A549 (cell line): ENCODE measurements at regions not wholly inside any gene's neighbourhood (a gene's known extent, or its start where the extent isn't known, plus 50 kb on each side); places are given as distances from the start of the nearest gene placed in this dataset.

ENCODE experiments used
- ATAC-seq, 2 experiments: fragments of 200-7000 bp in 1 of 2; fragments of >200 bp in 1 of 2; cut with Nextera tagmentation in 1 of 2; cut with Tn5 transposase in 1 of 2; 3 replicates each; pipeline versions ENCODE4 v1.8.0 to v1.9.1; 2018 to 2020; ENCODE audit warnings: mild to moderate bottlenecking in 1 of 2, moderate library complexity in 1 of 2
- CTCF ChIA-PET: fragments of 300-600 bp; sonication (Branson Sonifier 250); formaldehyde crosslinking; extraction: SDS; loops from one replicate; lab custom pipeline; 2021; ENCODE audit warnings: antibody characterized with exemption, inconsistent platforms; lab: Yijun Ruan, JAX
- POLR2A ChIA-PET: fragments of 350-600 bp; formaldehyde crosslinking; extraction: SDS; loops from one replicate; lab custom pipeline; 2021; ENCODE audit warnings: antibody characterized with exemption, inconsistent platforms; lab: Yijun Ruan, JAX
- DNase-seq, 2 experiments: peaks; one replicate each; pipeline versions ENCODE4 v3.0.0 to v3.0.0-alpha.2; 2011 to 2016; ENCODE audit warnings: low read depth in 1 of 2, low spot score in 1 of 2
- FAIRE-seq: peaks from 2 replicates; lab custom pipeline; 2011; peaks lifted over from hg19 to GRCh38; lab: Jason Lieb, UNC
- H3K27ac ChIP-seq, 2 experiments: fragments of >200 bp; sonication (Bioruptor Twin); formaldehyde crosslinking; 3 replicates each; pipeline ENCODE4 v1.5.1; 2016 to 2017
- H3K4me1 ChIP-seq: fragments of >200 bp; sonication (Bioruptor Twin); formaldehyde crosslinking; 3 replicates; pipeline ENCODE4 v1.6.1; 2016
- H3K4me2 ChIP-seq: fragments of >200 bp; sonication (Bioruptor Twin); formaldehyde crosslinking; 3 replicates; pipeline ENCODE4 v1.6.1; 2016
- H3K4me3 ChIP-seq: fragments of >200 bp; sonication (Bioruptor Twin); formaldehyde crosslinking; 3 replicates; pipeline ENCODE4 v1.5.1; 2016
- H3K9me3 ChIP-seq: fragments of >200 bp; sonication (Bioruptor Twin); formaldehyde crosslinking; 3 replicates; pipeline ENCODE4 v1.6.1; 2016
- CBX8 ChIP-seq: fragments of 200-600 bp; sonication (generic); IDR thresholded peaks from 2 replicates; pipeline ENCODE4 v1.6.1; 2016
- EHMT2 ChIP-seq: fragments of 200-600 bp; sonication (generic); IDR thresholded peaks from 2 replicates; pipeline ENCODE4 v1.6.1; 2016; ENCODE audit warnings: antibody characterized with exemption, low read depth, mild to moderate bottlenecking, moderate library complexity
- EP300 ChIP-seq, 2 experiments: fragments of >200 bp; sonication (Bioruptor Twin); formaldehyde crosslinking; IDR thresholded peaks; 2 replicates in 1 of 2; 3 replicates in 1 of 2; pipeline ENCODE4 v1.6.1; 2016 to 2017
- ESRRA ChIP-seq: fragments of 150-350 bp; IDR thresholded peaks from 2 replicates; pipeline ENCODE4 v1.6.1; 2014; ENCODE audit warnings: mild to moderate bottlenecking, low read length, borderline replicate concordance
- FOSB ChIP-seq: fragments of 250-450 bp; sonication (Bioruptor Pico); IDR thresholded peaks from 2 replicates; pipeline ENCODE4 v1.5.0; 2020; ENCODE audit warnings: mild to moderate bottlenecking, moderate library complexity
- FOSL2 ChIP-seq, 2 experiments: fragments of 450-650 bp in 1 of 2; fragments of >200 bp in 1 of 2; sonication (Bioruptor Twin) in 1 of 2; formaldehyde crosslinking; IDR thresholded peaks; 2 replicates each; pipeline versions ENCODE4 v1.5.0 to v1.6.1; 2016 to 2020; ENCODE audit warnings: mild to moderate bottlenecking in 1 of 2, moderate library complexity in 1 of 2
- HDAC2 ChIP-seq: fragments of 200-600 bp; sonication (generic); IDR thresholded peaks from 2 replicates; pipeline ENCODE4 v1.6.1; 2016
- JUN ChIP-seq, 2 experiments: fragments of >200 bp; sonication (Bioruptor Twin); formaldehyde crosslinking; IDR thresholded peaks; 2 replicates in 1 of 2; 3 replicates in 1 of 2; pipeline ENCODE4 v1.6.1; 2016 to 2017
- JUNB ChIP-seq: fragments of >200 bp; sonication (Bioruptor Twin); formaldehyde crosslinking; IDR thresholded peaks from 2 replicates; pipeline ENCODE4 v1.6.1; 2016
- KDM5A ChIP-seq: fragments of 200-600 bp; sonication (generic); IDR thresholded peaks from 2 replicates; pipeline ENCODE4 v1.6.1; 2016; ENCODE audit warnings: antibody characterized with exemption, mild to moderate bottlenecking
- MAZ ChIP-seq: fragments of 150-350 bp; IDR thresholded peaks from 2 replicates; pipeline ENCODE4 v1.6.1; 2014; ENCODE audit warnings: antibody characterized with exemption, low read depth, low read length, borderline replicate concordance
- NFE2L2 ChIP-seq: fragments of 150-350 bp; conservative IDR thresholded peaks from 2 replicates; pipeline ENCODE4 v1.6.1; 2014; ENCODE audit warnings: low read length
- NR3C1 ChIP-seq: fragments of >200 bp; sonication (Bioruptor Twin); formaldehyde crosslinking; IDR thresholded peaks from 3 replicates; pipeline ENCODE4 v1.6.1; 2017
- POLR2AphosphoS2 ChIP-seq: conservative IDR thresholded peaks from 2 replicates; pipeline ENCODE4 v1.6.1; 2012; ENCODE audit warnings: low read length, improper control_type of control experiment, inconsistent platforms
- RARB ChIP-seq: fragments of 250-450 bp; sonication (Bioruptor Pico); IDR thresholded peaks from 2 replicates; pipeline ENCODE4 v1.8.0; 2021; ENCODE audit warnings: mild to moderate bottlenecking, moderate library complexity
- RFX5 ChIP-seq: fragments of 450-650 bp; IDR thresholded peaks from 2 replicates; pipeline ENCODE4 v1.7.1; 2014; ENCODE audit warnings: antibody characterized with exemption, mild to moderate bottlenecking, moderate library complexity
- ZC3H11A ChIP-seq: fragments of 450-650 bp; IDR thresholded peaks from 2 replicates; pipeline ENCODE4 v1.6.1; 2014; ENCODE audit warnings: antibody characterized with exemption, mild to moderate bottlenecking
- WGBS: methylation state at CpG from one replicate; pipeline ENCODE4 v1.1.6; 2017; ENCODE audit errors: missing lambda C conversion rate; 5-methylcytosine and 5-hydroxymethylcytosine counted together
- TF ChIP-seq, protein P1 (sequence below): fragments of 200-600 bp; sonication (generic); IDR thresholded peaks from 2 replicates; pipeline ENCODE4 v1.6.1; 2016; ENCODE audit warnings: antibody characterized with exemption, mild to moderate bottlenecking, moderate library complexity
- TF ChIP-seq, protein P2 (sequence below): fragments of >200 bp; sonication (Bioruptor Twin); formaldehyde crosslinking; IDR thresholded peaks from 2 replicates; pipeline ENCODE4 v1.6.1; 2016
- TF ChIP-seq, protein P3 (sequence below): fragments of >200 bp; sonication (Bioruptor Twin); formaldehyde crosslinking; IDR thresholded peaks from 3 replicates; pipeline ENCODE4 v1.5.1; 2016

DNA sequence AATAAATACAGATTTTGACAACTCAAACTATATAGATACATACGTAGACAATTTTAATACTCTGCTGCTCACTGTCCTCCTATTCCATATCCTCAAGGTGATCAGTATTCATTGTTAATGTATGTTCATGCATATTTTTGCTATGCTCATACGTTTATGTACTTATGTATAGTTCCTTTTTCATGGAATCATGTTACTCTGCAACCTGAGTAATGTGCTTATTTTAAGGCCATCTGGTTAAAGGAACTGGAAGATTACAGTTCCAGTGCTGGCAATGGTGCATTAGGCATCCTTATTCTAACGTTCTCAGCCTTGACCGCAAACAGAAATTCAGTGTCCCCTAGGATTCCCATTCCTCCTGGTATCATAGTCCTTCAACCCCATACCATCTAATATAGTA lies 385.0 kb upstream of the TNP1 start:
- H3K4me2 ChIP-seq: no peak overlapping the region
- no peak overlapping the region for H3K4me3 ChIP-seq
- no peak for TF ChIP-seq ESRRA
- no peak for TF ChIP-seq ZC3H11A
- TF ChIP-seq HDAC2: no peak
- no peak for TF ChIP-seq KDM5A
- TF ChIP-seq EHMT2: no peak
- no peak for TF ChIP-seq NR3C1
- no peak for TF ChIP-seq CBX8
- no peak for TF ChIP-seq EP300 (IDR thresholded peaks at IDR 0.05)
- TF ChIP-seq, protein P1, sequence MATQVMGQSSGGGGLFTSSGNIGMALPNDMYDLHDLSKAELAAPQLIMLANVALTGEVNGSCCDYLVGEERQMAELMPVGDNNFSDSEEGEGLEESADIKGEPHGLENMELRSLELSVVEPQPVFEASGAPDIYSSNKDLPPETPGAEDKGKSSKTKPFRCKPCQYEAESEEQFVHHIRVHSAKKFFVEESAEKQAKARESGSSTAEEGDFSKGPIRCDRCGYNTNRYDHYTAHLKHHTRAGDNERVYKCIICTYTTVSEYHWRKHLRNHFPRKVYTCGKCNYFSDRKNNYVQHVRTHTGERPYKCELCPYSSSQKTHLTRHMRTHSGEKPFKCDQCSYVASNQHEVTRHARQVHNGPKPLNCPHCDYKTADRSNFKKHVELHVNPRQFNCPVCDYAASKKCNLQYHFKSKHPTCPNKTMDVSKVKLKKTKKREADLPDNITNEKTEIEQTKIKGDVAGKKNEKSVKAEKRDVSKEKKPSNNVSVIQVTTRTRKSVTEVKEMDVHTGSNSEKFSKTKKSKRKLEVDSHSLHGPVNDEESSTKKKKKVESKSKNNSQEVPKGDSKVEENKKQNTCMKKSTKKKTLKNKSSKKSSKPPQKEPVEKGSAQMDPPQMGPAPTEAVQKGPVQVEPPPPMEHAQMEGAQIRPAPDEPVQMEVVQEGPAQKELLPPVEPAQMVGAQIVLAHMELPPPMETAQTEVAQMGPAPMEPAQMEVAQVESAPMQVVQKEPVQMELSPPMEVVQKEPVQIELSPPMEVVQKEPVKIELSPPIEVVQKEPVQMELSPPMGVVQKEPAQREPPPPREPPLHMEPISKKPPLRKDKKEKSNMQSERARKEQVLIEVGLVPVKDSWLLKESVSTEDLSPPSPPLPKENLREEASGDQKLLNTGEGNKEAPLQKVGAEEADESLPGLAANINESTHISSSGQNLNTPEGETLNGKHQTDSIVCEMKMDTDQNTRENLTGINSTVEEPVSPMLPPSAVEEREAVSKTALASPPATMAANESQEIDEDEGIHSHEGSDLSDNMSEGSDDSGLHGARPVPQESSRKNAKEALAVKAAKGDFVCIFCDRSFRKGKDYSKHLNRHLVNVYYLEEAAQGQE: no peak
- TF ChIP-seq NFE2L2: no peak
- H3K9me3 ChIP-seq: no peaks in the 10 kb centered on the region
- ATAC-seq: no peak
- H3K27ac ChIP-seq: no peak overlapping the region
- ChIA-PET POLR2A (no interaction called here), CTCF (no interaction called here)
- peaks cover 4% of the 10 kb centered on the region; the same call in 2 of the 3 replicates for H3K4me1 ChIP-seq
- DNase-seq: no peak
- no peak for FAIRE-seq
- WGBS: 75% methylated on average over 4 of the region's 4 CpGs

DNA sequence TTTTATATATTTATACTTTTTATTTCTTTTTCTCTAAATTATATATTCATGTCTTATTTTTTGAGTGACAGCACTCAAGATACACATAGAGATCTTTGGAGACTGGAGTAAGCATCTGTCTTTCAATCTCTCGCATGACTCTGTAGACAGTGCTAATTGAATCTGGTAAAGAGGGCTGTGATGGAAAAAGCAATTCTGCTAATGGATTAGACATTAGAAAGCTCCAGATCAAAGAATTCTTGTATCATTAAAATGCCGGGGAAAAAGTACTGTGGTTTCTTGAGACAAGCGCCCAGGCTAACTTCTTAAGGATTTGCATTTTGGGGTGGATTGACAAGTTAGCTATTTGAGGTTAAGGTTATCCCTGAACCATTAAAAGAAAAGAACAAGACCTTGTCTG lies 383.1 kb upstream of the TNP1 start:
- ChIA-PET CTCF (no interaction called here), POLR2A (no interaction called here)
- TF ChIP-seq, protein P1: no peak
- TF ChIP-seq FOSB (CRISPR knock-in tag) (no peak), FOSL2 (IDR thresholded peaks at IDR 0.05) (no peak), FOSL2 (CRISPR knock-in tag; IDR thresholded peaks at IDR 0.05) (no peak), POLR2AphosphoS2 (no peak), RFX5 (no peak), ESRRA (no peak), KDM5A (no peak), JUN (IDR thresholded peaks at IDR 0.05) (no peak), EHMT2 (no peak), JUNB (no peak), MAZ (no peak), HDAC2 (no peak), RARB (CRISPR knock-in tag) (no peak)
- TF ChIP-seq, protein P2, sequence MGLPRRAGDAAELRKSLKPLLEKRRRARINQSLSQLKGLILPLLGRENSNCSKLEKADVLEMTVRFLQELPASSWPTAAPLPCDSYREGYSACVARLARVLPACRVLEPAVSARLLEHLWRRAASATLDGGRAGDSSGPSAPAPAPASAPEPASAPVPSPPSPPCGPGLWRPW: no peak
- TF ChIP-seq, protein P3, sequence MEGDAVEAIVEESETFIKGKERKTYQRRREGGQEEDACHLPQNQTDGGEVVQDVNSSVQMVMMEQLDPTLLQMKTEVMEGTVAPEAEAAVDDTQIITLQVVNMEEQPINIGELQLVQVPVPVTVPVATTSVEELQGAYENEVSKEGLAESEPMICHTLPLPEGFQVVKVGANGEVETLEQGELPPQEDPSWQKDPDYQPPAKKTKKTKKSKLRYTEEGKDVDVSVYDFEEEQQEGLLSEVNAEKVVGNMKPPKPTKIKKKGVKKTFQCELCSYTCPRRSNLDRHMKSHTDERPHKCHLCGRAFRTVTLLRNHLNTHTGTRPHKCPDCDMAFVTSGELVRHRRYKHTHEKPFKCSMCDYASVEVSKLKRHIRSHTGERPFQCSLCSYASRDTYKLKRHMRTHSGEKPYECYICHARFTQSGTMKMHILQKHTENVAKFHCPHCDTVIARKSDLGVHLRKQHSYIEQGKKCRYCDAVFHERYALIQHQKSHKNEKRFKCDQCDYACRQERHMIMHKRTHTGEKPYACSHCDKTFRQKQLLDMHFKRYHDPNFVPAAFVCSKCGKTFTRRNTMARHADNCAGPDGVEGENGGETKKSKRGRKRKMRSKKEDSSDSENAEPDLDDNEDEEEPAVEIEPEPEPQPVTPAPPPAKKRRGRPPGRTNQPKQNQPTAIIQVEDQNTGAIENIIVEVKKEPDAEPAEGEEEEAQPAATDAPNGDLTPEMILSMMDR: no peak
- Histone ChIP-seq H3K4me3 (no peak overlapping the region), H3K9me3 (no peaks in the 10 kb centered on the region), H3K4me1 (peaks cover 13% of the 10 kb centered on the region; the same call in 2 of the 3 replicates), H3K27ac (no peak overlapping the region), H3K4me2 (no peak overlapping the region)
- no peak for DNase-seq
- ATAC-seq: no peak
- 85% methylated on average over 3 of the region's 3 CpGs for WGBS
- no peak for FAIRE-seq
